K562 (cell line): ENCODE measurements at regions not wholly inside any gene's neighbourhood (a gene's known extent, or its start where the extent isn't known, plus 50 kb on each side); places are given as distances from the start of the nearest gene placed in this dataset.
A peak's percentile ranks its signal among the peaks of the same experiment; 100 is the strongest.
"Not testable (repeated sequence)": the region's sequence is repeated elsewhere in the genome, so short reads cannot be mapped to it uniquely, and the experiment has no call there.

Experiments
- ATAC-seq: fragments of 200-7000 bp; cut with Tn5 transposase; 3 replicates; pipeline ENCODE4 v1.9.1; 2020; ENCODE audit warnings: moderate library complexity
- BruUV-seq: library from RNA; stranded (reverse); fragments of 400-500 nt; replicated peaks from 2 replicates; lab custom pipeline; 2021; lab: Mats Ljungman, UMichigan
- CTCF ChIA-PET: fragments of 300-600 bp; formaldehyde crosslinking; extraction: SDS; loops from one replicate; lab custom pipeline; 2021; ENCODE audit warnings: low intra/inter-chr PET ratio; lab: Yijun Ruan, JAX
- POLR2A ChIA-PET: fragments of 300-600, 350-650 bp; sonication (Branson Sonifier 250); formaldehyde crosslinking; extraction: SDS; loops from one replicate; lab custom pipeline; 2021; ENCODE audit warnings: antibody characterized with exemption, inconsistent platforms; lab: Yijun Ruan, JAX
- DNase-seq, 4 experiments: peaks; one replicate each; pipeline versions ENCODE4 v3.0.0 to v3.0.0-alpha.2; 2011 to 2018; ENCODE audit warnings: low spot score in 3 of 4, mixed read lengths in 3 of 4; ENCODE audit errors: extremely low read depth in 1 of 4
- FAIRE-seq: peaks from 2 replicates; lab custom pipeline; 2011; peaks lifted over from hg19 to GRCh38; lab: Jason Lieb, UNC
- H2AFZ ChIP-seq: 2 replicates; pipeline ENCODE4 v1.6.0; 2011; ENCODE audit warnings: low read depth, low read length, control low read depth, inconsistent platforms
- H3K27ac ChIP-seq: fragments of 200-600 bp; 3 replicates; pipeline ENCODE4 v1.8.0; 2011; ENCODE audit warnings: low read depth, mild to moderate bottlenecking, control low read depth, inconsistent platforms, low read length, moderate library complexity, mixed read lengths; ENCODE audit errors: extremely low read depth
- H3K27me3 ChIP-seq, 2 experiments: fragments of 300-600 bp in 1 of 2; 2 replicates in 1 of 2; 3 replicates in 1 of 2; pipeline versions ENCODE4 v1.6.0 to v1.8.0; 2011; ENCODE audit warnings: inconsistent platforms in 2 of 2, low read length in 2 of 2, mild to moderate bottlenecking in 1 of 2, mixed read lengths in 1 of 2, moderate library complexity in 1 of 2; ENCODE audit not compliant: control insufficient read depth in 2 of 2, insufficient read depth in 2 of 2
- H3K36me3 ChIP-seq: fragments of 300-600 bp; 3 replicates; pipeline ENCODE4 v1.8.0; 2011; ENCODE audit warnings: mild to moderate bottlenecking, low read length, inconsistent platforms; ENCODE audit not compliant: control insufficient read depth, insufficient read depth
- H3K4me1 ChIP-seq, 2 experiments: fragments of 200-600 bp in 1 of 2; replicated peaks in 1 of 2; 2 replicates in 1 of 2; 3 replicates in 1 of 2; pipeline versions ENCODE4 v1.5.1 to v1.8.0; 2011; ENCODE audit warnings: inconsistent platforms in 2 of 2, low read length in 2 of 2, mild to moderate bottlenecking in 1 of 2, mixed read lengths in 1 of 2, moderate library complexity in 1 of 2; ENCODE audit not compliant: control insufficient read depth in 2 of 2, insufficient read depth in 2 of 2
- H3K4me2 ChIP-seq: 2 replicates; pipeline ENCODE4 v1.6.1; 2011; ENCODE audit warnings: low read length, control low read depth, inconsistent platforms, mixed read lengths; ENCODE audit not compliant: insufficient read depth
- H3K4me3 ChIP-seq: fragments of 200-600 bp; sonication (generic), shearing (Covaris generic); 2 replicates; pipeline ENCODE4 v1.5.1; 2016; ENCODE audit warnings: control low read depth, inconsistent platforms
- H3K79me2 ChIP-seq: fragments of 200-600 bp; 3 replicates; pipeline ENCODE4 v1.8.0; 2011; ENCODE audit warnings: low read length, inconsistent platforms; ENCODE audit not compliant: control insufficient read depth, insufficient read depth
- H3K9ac ChIP-seq, 2 experiments: 2 replicates each; pipeline versions ENCODE4 v1.6.0 to v1.6.1; 2011; ENCODE audit warnings: low read depth in 2 of 2, low read length in 2 of 2, control low read depth in 1 of 2, inconsistent platforms in 1 of 2, mild to moderate bottlenecking in 1 of 2, mixed read lengths in 1 of 2; ENCODE audit not compliant: insufficient read depth in 1 of 2
- H3K9me1 ChIP-seq: one replicate; pipeline ENCODE4 v1.6.0; 2011; ENCODE audit warnings: inconsistent platforms, mild to moderate bottlenecking, low read length, moderate library complexity; ENCODE audit not compliant: control insufficient read depth, insufficient read depth
- H3K9me3 ChIP-seq: replicated peaks from 2 replicates; pipeline ENCODE4 v1.5.1; 2011; ENCODE audit warnings: low read depth, low read length, inconsistent platforms; ENCODE audit not compliant: control insufficient read depth, insufficient read depth
- H4K20me1 ChIP-seq: replicated peaks from 2 replicates; pipeline ENCODE4 v1.6.1; 2011; ENCODE audit warnings: low read length, inconsistent platforms, mixed read lengths; ENCODE audit not compliant: control insufficient read depth, insufficient read depth
- ARHGAP35 ChIP-seq: fragments of 450-650 bp; IDR thresholded peaks from 2 replicates; pipeline ENCODE4 v1.6.1; 2018; ENCODE audit not compliant: partially characterized antibody
- BCOR ChIP-seq: fragments of 450-650 bp; IDR thresholded peaks from 2 replicates; pipeline ENCODE4 v1.6.1; 2016
- FOSL1 ChIP-seq: fragments of 200-800 bp; sonication (Bioruptor generic); conservative IDR thresholded peaks from 2 replicates; pipeline ENCODE4 v1.6.1; 2016; ENCODE audit warnings: missing genetic modification characterization, missing compliant biosample characterization
- HCFC1 ChIP-seq: IDR thresholded peaks from 2 replicates; pipeline ENCODE4 v1.6.1; 2012; ENCODE audit warnings: low read depth, low read length, improper control_type of control experiment
- JUN ChIP-seq, 2 experiments: sonication (generic) in 1 of 2; formaldehyde crosslinking in 1 of 2; IDR thresholded peaks; 2 replicates each; pipeline versions ENCODE4 v1.6.1 to v1.8.0; 2012 to 2022; ENCODE audit warnings: borderline replicate concordance in 2 of 2, mild to moderate bottlenecking in 2 of 2, improper control_type of control experiment in 1 of 2, low read depth in 1 of 2, low read length in 1 of 2, missing genetic modification reagents in 1 of 2
- JUND ChIP-seq, 2 experiments: IDR thresholded peaks; 2 replicates in 1 of 2; 3 replicates in 1 of 2; pipeline ENCODE4 v1.6.1; 2011; ENCODE audit warnings: borderline replicate concordance in 2 of 2, low read depth in 2 of 2, low read length in 2 of 2, improper control_type of control experiment in 1 of 2, missing biosample characterization in 1 of 2, missing genetic modification characterization in 1 of 2, missing genetic modification reagents in 1 of 2
- KLF6 ChIP-seq: fragments of 250-450 bp; sonication (Bioruptor Pico); IDR thresholded peaks from 2 replicates; pipeline ENCODE4 v1.4.0; 2020; ENCODE audit warnings: mild to moderate bottlenecking, moderate library complexity, borderline replicate concordance
- NR2C2 ChIP-seq, 2 experiments: fragments of 200-800 bp in 1 of 2; sonication (Bioruptor generic) in 1 of 2; sonication (generic) in 1 of 2; formaldehyde crosslinking in 1 of 2; IDR thresholded peaks; 2 replicates each; pipeline versions ENCODE4 v1.6.1 to v1.8.0; 2016 to 2022; ENCODE audit warnings: mild to moderate bottlenecking in 1 of 2, missing compliant biosample characterization in 1 of 2, missing genetic modification characterization in 1 of 2, missing genetic modification reagents in 1 of 2
- RBM25 ChIP-seq: fragments of 200-400 bp; formaldehyde crosslinking; IDR thresholded peaks from 2 replicates; pipeline ENCODE4 v1.6.1; 2018; ENCODE audit warnings: low read length, low read depth, moderate library complexity; ENCODE audit not compliant: severe bottlenecking
- SMARCA5 ChIP-seq: fragments of 450-650 bp; IDR thresholded peaks from 2 replicates; pipeline ENCODE4 v1.6.1; 2016
- SPI1 ChIP-seq: IDR thresholded peaks from 2 replicates; pipeline ENCODE4 v1.6.1; 2011; ENCODE audit warnings: low read depth, low read length, control low read depth, borderline replicate concordance
- YY1 ChIP-seq, 3 experiments: IDR thresholded peaks; 2 replicates each; pipeline ENCODE4 v1.6.1; 2011; ENCODE audit warnings: low read length in 2 of 3, mild to moderate bottlenecking in 2 of 3, moderate library complexity in 2 of 3, borderline replicate concordance in 1 of 3, control low read depth in 1 of 3, low read depth in 1 of 3; ENCODE audit not compliant: insufficient read depth in 3 of 3, insufficient replicate concordance in 2 of 3, control insufficient read depth in 1 of 3, insufficient read length in 1 of 3; ENCODE audit errors: extremely low read depth in 1 of 3
- ZNF146 ChIP-seq: IDR thresholded peaks from one replicate; pipeline ENCODE4 v1.6.1; 2018; ENCODE audit warnings: missing compliant biosample characterization; ENCODE audit not compliant: unreplicated experiment
- WGBS: fragments of 100-300 bp; shearing (Covaris generic); methylation state at CpG from one replicate; pipeline ENCODE4 v1.1.6; 2016; ENCODE audit warnings: low coverage, mixed read lengths; ENCODE audit not compliant: insufficient coverage; ENCODE audit errors: missing lambda C conversion rate; 5-methylcytosine and 5-hydroxymethylcytosine counted together
- in situ Hi-C: fragments of 300-500 bp; cut with MboI; formaldehyde crosslinking; loops from 4 replicates; pipeline ENCODE4 v1.15.0; 2018; ENCODE audit warnings: inconsistent platforms, mixed read lengths
- intact Hi-C: fragments of 100-400 bp; cut with micrococcal nuclease; formaldehyde crosslinking; loops from 2 replicates; pipeline ENCODE4 v1.14.2; 2022

GRCh38 chrX:472275-472674, 85.6 kb upstream of the PPP2R3B start:
- H3K9ac ChIP-seq, H3K4me3 ChIP-seq, intact Hi-C loops, H2AFZ ChIP-seq, H3K9me1 ChIP-seq, H3K36me3 ChIP-seq, H3K4me2 ChIP-seq, BruUV-seq, FAIRE-seq, H3K27ac ChIP-seq, CTCF ChIA-PET, H3K79me2 ChIP-seq, POLR2A ChIA-PET, ATAC-seq, H4K20me1 ChIP-seq, H3K4me1 ChIP-seq, DNase-seq, H3K9me3 ChIP-seq, in situ Hi-C loops: not testable (repeated sequence)
- 28% methylated on average over 9 of the region's 9 CpGs for WGBS
- peaks cover 0 to 32% of the 10 kb centered on the region in 2 experiments; a peak in 3 of 5 replicates for H3K27me3 ChIP-seq
- TF ChIP-seq RBM25 = peak; percentile 42
- peak; percentile 92 for TF ChIP-seq ZNF146
- TF ChIP-seq BCOR = peak; percentile 48; the same call in 1 of the 2 replicates

GRCh38 chrX:475926-476723, 89.4 kb upstream of the PPP2R3B start:
- POLR2A ChIA-PET = no interaction called here
- no peaks in the 10 kb centered on the region for H3K79me2 ChIP-seq
- H3K4me1 ChIP-seq = no peaks in the 10 kb centered on the region; a peak in 1 of 5 replicates
- H3K36me3 ChIP-seq = no peaks in the 10 kb centered on the region
- H4K20me1 ChIP-seq = no peaks in the 10 kb centered on the region
- H3K27ac ChIP-seq = no peak overlapping the region
- intact Hi-C loops (no loop called here), in situ Hi-C loops (no loop called here)
- no peaks in the 10 kb centered on the region for H3K9me3 ChIP-seq
- H3K9ac ChIP-seq = no peak overlapping the region; a peak in 1 of 4 replicates
- DNase-seq (peak in 2 of 4 experiments; percentile 13 to 32), FAIRE-seq (no peak), ATAC-seq (0 out of 3 replicates have a peak, but pooled peaks have one; percentile 26)
- H2AFZ ChIP-seq = no peak overlapping the region
- H3K4me3 ChIP-seq = no peak overlapping the region
- peaks cover 0 to 28% of the 10 kb centered on the region in 2 experiments; a peak in 3 of 5 replicates for H3K27me3 ChIP-seq
- CTCF ChIA-PET = no interaction called here
- H3K9me1 ChIP-seq = no peaks in the 10 kb centered on the region
- BruUV-seq = no TSS peak
- WGBS = 1% methylated on average over 32 of the region's 36 CpGs
- no peak overlapping the region for H3K4me2 ChIP-seq
- TF ChIP-seq SPI1 (peak; percentile 86), SMARCA5 (no peak), ARHGAP35 (no peak), KLF6 (CRISPR knock-in tag) (no peak), HCFC1 (no peak), JUN (IDR thresholded peaks at IDR 0.05; ENCODE audit: borderline replicate concordance, low read depth, low read length) (0 out of 2 replicates have a peak, but pooled peaks have one; percentile 28), JUN (CRISPR knock-in tag; IDR thresholded peaks at IDR 0.05; ENCODE audit: borderline replicate concordance) (no peak), NR2C2 (CRISPR knock-in tag; IDR thresholded peaks at IDR 0.05) (peak; percentile 94), NR2C2 (tag; IDR thresholded peaks at IDR 0.05) (peak; percentile 88), JUND (IDR thresholded peaks at IDR 0.05; ENCODE audit: borderline replicate concordance, low read depth, low read length) (peak; percentile 77), JUND (tag; IDR thresholded peaks at IDR 0.05; ENCODE audit: borderline replicate concordance, low read depth, low read length) (peak; percentile 38; the same call in 1 of the 3 replicates), YY1 (IDR thresholded peaks at IDR 0.05; ENCODE audit: borderline replicate concordance in 1 of 3, control insufficient read depth in 1 of 3, extremely low read depth in 1 of 3, insufficient read depth in 3 of 3, insufficient read length in 1 of 3, insufficient replicate concordance in 2 of 3, low read depth in 1 of 3, low read length in 2 of 3) (no peak), FOSL1 (peak; percentile 72)
